Activated CD8-positive, alpha-beta memory T cell treated with anti-CD3 and anti-CD28 coated beads, Interleukin-2, amount 50 U/mL, for 48 hours (primary cell): ENCODE measurements at regions not wholly inside any gene's neighbourhood (a gene's known extent, or its start where the extent isn't known, plus 50 kb on each side); places are given as distances from the start of the nearest gene placed in this dataset.
"Not testable (repeated sequence)": the region's sequence is repeated elsewhere in the genome, so short reads cannot be mapped to it uniquely, and the experiment has no call there.

Experiments
- DNase-seq: peaks from one replicate; pipeline ENCODE4 v3.0.0-alpha.2; 2020

GRCh38 chr1:21385022-21385421, 54.9 kb upstream of the NBPF3 start:
- DNase-seq: no peak

GRCh38 chr1:21384620-21385019, 55.3 kb upstream of the NBPF3 start:
- no peak for DNase-seq

GRCh38 chr1:21383785-21384401, 56.0 kb upstream of the NBPF3 start:
- no peak for DNase-seq

GRCh38 chr1:21381354-21381753, 58.6 kb upstream of the NBPF3 start:
- DNase-seq: peak; percentile 23

GRCh38 chr1:21380147-21380546, 59.8 kb upstream of the NBPF3 start:
- DNase-seq: peak; percentile 18

- no peak for DNase-seq
Observed at GRCh38 chr1:21379571-21379970, 60.4 kb upstream of the NBPF3 start.

- DNase-seq: peak; percentile 32
Observed at GRCh38 chr1:21378705-21379494, 61.0 kb upstream of the NBPF3 start.

GRCh38 chr1:21372383-21372782, 67.6 kb upstream of the NBPF3 start:
- DNase-seq: no peak

- no peak for DNase-seq
Observed at GRCh38 chr1:21369905-21370304, 70.0 kb upstream of the NBPF3 start.

GRCh38 chr1:21368515-21369289, 71.2 kb upstream of the NBPF3 start:
- peak; percentile 76 for DNase-seq

- not testable (repeated sequence) for DNase-seq
Observed at GRCh38 chr1:21367973-21368514, 71.9 kb upstream of the NBPF3 start.

- DNase-seq: no peak
Observed at GRCh38 chr1:21366288-21366687, 73.6 kb upstream of the NBPF3 start.

- DNase-seq: no peak
Observed at GRCh38 chr1:21365036-21365435, 74.8 kb upstream of the ECE1 start.

- no peak for DNase-seq
Observed at GRCh38 chr1:21362096-21362495, 71.8 kb upstream of the ECE1 start.

- no peak for DNase-seq
Observed at GRCh38 chr1:21361506-21361905, 71.2 kb upstream of the ECE1 start.

GRCh38 chr1:21357161-21357560, 66.9 kb upstream of the ECE1 start:
- no peak for DNase-seq

- no peak for DNase-seq
Observed at GRCh38 chr1:21355956-21356355, 65.7 kb upstream of the ECE1 start.

GRCh38 chr1:21352586-21352985, 62.3 kb upstream of the ECE1 start:
- no peak for DNase-seq

- DNase-seq: no peak
Observed at GRCh38 chr1:21351901-21352300, 61.6 kb upstream of the ECE1 start.

- DNase-seq: no peak
Observed at GRCh38 chr1:21350202-21350885, 60.1 kb upstream of the ECE1 start.

GRCh38 chr1:21349693-21350092, 59.4 kb upstream of the ECE1 start:
- DNase-seq: no peak

GRCh38 chr1:21347072-21347581, 56.9 kb upstream of the ECE1 start:
- DNase-seq: no peak
